Nephron progenitor cell (in vitro differentiated cells): ENCODE measurements at regions not wholly inside any gene's neighbourhood (a gene's known extent, or its start where the extent isn't known, plus 50 kb on each side); places are given as distances from the start of the nearest gene placed in this dataset.
"Not testable (repeated sequence)": the region's sequence is repeated elsewhere in the genome, so short reads cannot be mapped to it uniquely, and the experiment has no call there.

Experiments used
- DNase-seq: peaks from one replicate; pipeline ENCODE4 v3.0.0; 2021
- H3K27ac Mint-ChIP-seq: 2 replicates; pipeline ENCODE4 v1.8.0; 2021; ENCODE audit warnings: mild to moderate bottlenecking, moderate library complexity, mixed read lengths
- H3K27me3 Mint-ChIP-seq: 2 replicates; pipeline ENCODE4 v1.8.0; 2021; ENCODE audit warnings: mild to moderate bottlenecking, low read depth, mixed read lengths; ENCODE audit not compliant: poor library complexity
- H3K36me3 Mint-ChIP-seq: 2 replicates; pipeline ENCODE4 v1.8.0; 2021; ENCODE audit warnings: low read depth, mixed read lengths
- H3K4me1 Mint-ChIP-seq: 2 replicates; pipeline ENCODE4 v1.8.0; 2021; ENCODE audit warnings: mixed read lengths
- H3K4me3 Mint-ChIP-seq: 2 replicates; pipeline ENCODE4 v1.8.0; 2021; ENCODE audit warnings: mild to moderate bottlenecking, moderate library complexity, mixed read lengths
- H3K9me3 Mint-ChIP-seq: 2 replicates; pipeline ENCODE4 v1.8.0; 2021; ENCODE audit warnings: mild to moderate bottlenecking, moderate library complexity, mixed read lengths
- CTCF ChIP-seq: fragments of 200-600 bp; sonication (generic); IDR thresholded peaks from 2 replicates; pipeline ENCODE4 v1.5.0; 2021; ENCODE audit warnings: antibody characterized with exemption

- no peak for DNase-seq
Observed at GRCh38 chrX:555725-556666, 74.6 kb upstream of the SHOX start.

GRCh38 chrX:557601-558000 is 73.0 kb upstream of the SHOX start:
- not testable (repeated sequence) for H3K9me3 Mint-ChIP-seq, DNase-seq, H3K27ac Mint-ChIP-seq, H3K36me3 Mint-ChIP-seq, H3K4me3 Mint-ChIP-seq
- peaks cover 19% of the 10 kb centered on the region for H3K27me3 Mint-ChIP-seq
- peaks cover 11% of the 10 kb centered on the region for H3K4me1 Mint-ChIP-seq

More at GRCh38 chrX:555725-556666, 74.6 kb upstream of the SHOX start:
- Mint-ChIP-seq H3K27me3 (peaks cover 26% of the 10 kb centered on the region), H3K36me3 (no peaks in the 10 kb centered on the region), H3K4me3 (no peak overlapping the region), H3K4me1 (peaks cover 11% of the 10 kb centered on the region), H3K27ac (no peak overlapping the region), H3K9me3 (peaks cover 9% of the 10 kb centered on the region)
- no peak for TF ChIP-seq CTCF

GRCh38 chrX:559282-559681 is 71.3 kb upstream of the SHOX start:
- not testable (repeated sequence) for H3K36me3 Mint-ChIP-seq, H3K4me3 Mint-ChIP-seq, DNase-seq, H3K27ac Mint-ChIP-seq, H3K9me3 Mint-ChIP-seq
- peaks cover 14% of the 10 kb centered on the region for H3K27me3 Mint-ChIP-seq
- peaks cover 11% of the 10 kb centered on the region for H3K4me1 Mint-ChIP-seq

GRCh38 chrX:567891-568290 is 62.7 kb upstream of the SHOX start:
- no peak overlapping the region for H3K27ac Mint-ChIP-seq
- H3K36me3 Mint-ChIP-seq, result no peaks in the 10 kb centered on the region
- DNase-seq, result no peak
- H3K4me1 Mint-ChIP-seq, result no peaks in the 10 kb centered on the region
- no peak overlapping the region for H3K4me3 Mint-ChIP-seq
- H3K27me3 Mint-ChIP-seq, result peaks cover 4% of the 10 kb centered on the region
- peaks cover 17% of the 10 kb centered on the region for H3K9me3 Mint-ChIP-seq
- no peak for TF ChIP-seq CTCF

- no peak overlapping the region for H3K27ac Mint-ChIP-seq
- peaks cover 17% of the 10 kb centered on the region for H3K9me3 Mint-ChIP-seq
- H3K36me3 Mint-ChIP-seq, result no peaks in the 10 kb centered on the region
- peaks cover 4% of the 10 kb centered on the region for H3K27me3 Mint-ChIP-seq
- no peaks in the 10 kb centered on the region for H3K4me1 Mint-ChIP-seq
- no peak for TF ChIP-seq CTCF
- no peak for DNase-seq
- no peak overlapping the region for H3K4me3 Mint-ChIP-seq
Observed at GRCh38 chrX:568311-568710, 62.3 kb upstream of the SHOX start.

GRCh38 chrX:572538-573124 is 58.0 kb upstream of the SHOX start:
- H3K4me1 Mint-ChIP-seq, result no peaks in the 10 kb centered on the region
- TF ChIP-seq CTCF, result no peak
- no peak for DNase-seq
- peaks cover 5% of the 10 kb centered on the region for H3K27me3 Mint-ChIP-seq
- no peak overlapping the region for H3K4me3 Mint-ChIP-seq
- no peak overlapping the region for H3K27ac Mint-ChIP-seq
- H3K9me3 Mint-ChIP-seq, result no peaks in the 10 kb centered on the region
- H3K36me3 Mint-ChIP-seq, result no peaks in the 10 kb centered on the region
